Hepatocyte (in vitro differentiated cells): ENCODE measurements at regions not wholly inside any gene's neighbourhood (a gene's known extent, or its start where the extent isn't known, plus 50 kb on each side); places are given as distances from the start of the nearest gene placed in this dataset.
A peak's percentile ranks its signal among the peaks of the same experiment; 100 is the strongest.

Source experiments
- DNase-seq: peaks from one replicate; pipeline ENCODE4 v3.0.0-alpha.2; 2016; ENCODE audit warnings: low spot score
- H2AFZ ChIP-seq: fragments of 200-600 bp; sonication (generic); 2 replicates; pipeline ENCODE4 v1.6.0; 2016; ENCODE audit warnings: antibody characterized with exemption, mild to moderate bottlenecking
- H3K27ac ChIP-seq: fragments of 200-600 bp; sonication (generic); 2 replicates; pipeline ENCODE4 v1.5.1; 2016; ENCODE audit warnings: mild to moderate bottlenecking
- H3K27me3 ChIP-seq: fragments of 200-600 bp; sonication (generic); 2 replicates; pipeline ENCODE4 v1.6.1; 2016
- H3K36me3 ChIP-seq: fragments of 200-600 bp; sonication (generic); replicated peaks from 2 replicates; pipeline ENCODE4 v1.5.1; 2016; ENCODE audit warnings: low read depth; ENCODE audit not compliant: insufficient read depth
- H3K4me1 ChIP-seq: fragments of 200-600 bp; sonication (generic); 2 replicates; pipeline ENCODE4 v1.5.1; 2016; ENCODE audit warnings: mild to moderate bottlenecking, moderate library complexity; ENCODE audit not compliant: insufficient read depth
- H3K4me2 ChIP-seq: fragments of 200-600 bp; sonication (generic); 2 replicates; pipeline ENCODE4 v1.6.0; 2016
- H3K4me3 ChIP-seq: fragments of 200-600 bp; sonication (generic); 2 replicates; pipeline ENCODE4 v1.5.1; 2016; ENCODE audit warnings: mild to moderate bottlenecking
- H3K79me2 ChIP-seq: fragments of 200-600 bp; sonication (generic); 2 replicates; pipeline ENCODE4 v1.6.0; 2017; ENCODE audit warnings: mild to moderate bottlenecking
- H3K9me2 ChIP-seq: fragments of 200-600 bp; sonication (generic); replicated peaks from 2 replicates; pipeline ENCODE4 v1.6.0; 2017; ENCODE audit warnings: mild to moderate bottlenecking; ENCODE audit not compliant: insufficient read depth
- H3K9me3 ChIP-seq: fragments of 200-600 bp; sonication (generic); 2 replicates; pipeline ENCODE4 v1.5.1; 2016; ENCODE audit warnings: low read depth, mild to moderate bottlenecking
- H4K20me1 ChIP-seq: fragments of 200-600 bp; sonication (generic); 2 replicates; pipeline ENCODE4 v1.6.0; 2016; ENCODE audit warnings: mild to moderate bottlenecking; ENCODE audit not compliant: insufficient read depth, poor library complexity, severe bottlenecking
- EZH2 ChIP-seq: fragments of 200-600 bp; sonication (generic); IDR thresholded peaks from 2 replicates; pipeline ENCODE4 v1.6.1; 2016; ENCODE audit warnings: antibody characterized with exemption, mild to moderate bottlenecking, borderline replicate concordance
- EZH2phosphoT487 ChIP-seq: fragments of 200-600 bp; sonication (generic); IDR thresholded peaks from one replicate; pipeline ENCODE4 v1.6.1; 2018; ENCODE audit warnings: antibody characterized with exemption, mild to moderate bottlenecking, low read depth, moderate library complexity; ENCODE audit not compliant: unreplicated experiment, severe bottlenecking
- WGBS: methylation state at CpG from one replicate; pipeline ENCODE4 v1.1.6; 2016; ENCODE audit warnings: low lambda C conversion rate; ENCODE audit errors: missing lambda C conversion rate; 5-methylcytosine and 5-hydroxymethylcytosine counted together
- TF ChIP-seq, protein P1 (sequence below): fragments of 200-600 bp; sonication (generic); IDR thresholded peaks from 2 replicates; pipeline ENCODE4 v1.5.1; 2016; ENCODE audit warnings: antibody characterized with exemption, mild to moderate bottlenecking; ENCODE audit not compliant: poor library complexity

- Histone ChIP-seq H3K4me1 (peaks cover 4% of the 10 kb centered on the region), H3K27ac (no peak overlapping the region), H3K4me2 (no peak overlapping the region), H3K4me3 (no peak overlapping the region), H3K9me2 (no peaks in the 10 kb centered on the region), H3K27me3 (no peaks in the 10 kb centered on the region), H4K20me1 (no peaks in the 10 kb centered on the region), H3K9me3 (no peaks in the 10 kb centered on the region), H3K36me3 (no peaks in the 10 kb centered on the region), H3K79me2 (no peaks in the 10 kb centered on the region), H2AFZ (no peak overlapping the region)
- no peak for DNase-seq
- TF ChIP-seq EZH2: no peak
- no peak for TF ChIP-seq EZH2phosphoT487
- TF ChIP-seq, protein P1, sequence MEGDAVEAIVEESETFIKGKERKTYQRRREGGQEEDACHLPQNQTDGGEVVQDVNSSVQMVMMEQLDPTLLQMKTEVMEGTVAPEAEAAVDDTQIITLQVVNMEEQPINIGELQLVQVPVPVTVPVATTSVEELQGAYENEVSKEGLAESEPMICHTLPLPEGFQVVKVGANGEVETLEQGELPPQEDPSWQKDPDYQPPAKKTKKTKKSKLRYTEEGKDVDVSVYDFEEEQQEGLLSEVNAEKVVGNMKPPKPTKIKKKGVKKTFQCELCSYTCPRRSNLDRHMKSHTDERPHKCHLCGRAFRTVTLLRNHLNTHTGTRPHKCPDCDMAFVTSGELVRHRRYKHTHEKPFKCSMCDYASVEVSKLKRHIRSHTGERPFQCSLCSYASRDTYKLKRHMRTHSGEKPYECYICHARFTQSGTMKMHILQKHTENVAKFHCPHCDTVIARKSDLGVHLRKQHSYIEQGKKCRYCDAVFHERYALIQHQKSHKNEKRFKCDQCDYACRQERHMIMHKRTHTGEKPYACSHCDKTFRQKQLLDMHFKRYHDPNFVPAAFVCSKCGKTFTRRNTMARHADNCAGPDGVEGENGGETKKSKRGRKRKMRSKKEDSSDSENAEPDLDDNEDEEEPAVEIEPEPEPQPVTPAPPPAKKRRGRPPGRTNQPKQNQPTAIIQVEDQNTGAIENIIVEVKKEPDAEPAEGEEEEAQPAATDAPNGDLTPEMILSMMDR: no peak
Observed at GRCh38 chr1:96931136-96931535, 209.6 kb downstream of the PTBP2 start.

DNA sequence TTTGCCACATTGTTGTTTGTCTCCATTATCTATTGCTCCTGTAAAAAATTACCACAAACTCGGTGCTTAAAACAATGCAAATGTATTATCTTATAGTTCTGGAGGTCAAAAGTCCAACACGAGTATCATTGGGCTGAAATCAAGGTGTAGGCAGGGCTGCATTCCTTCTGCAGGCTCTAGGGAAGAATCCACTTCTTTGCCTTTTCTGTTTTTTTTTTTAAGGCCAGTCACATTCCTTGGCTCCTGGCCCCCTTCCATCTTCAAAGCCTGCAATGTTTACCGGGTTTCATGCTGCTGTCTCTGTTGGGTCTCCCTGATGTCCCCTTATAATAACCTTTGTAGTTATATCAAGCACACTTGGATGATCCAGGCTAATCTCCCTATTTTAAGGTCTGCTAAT, 212.7 kb downstream of the PTBP2 start:
- TF ChIP-seq EZH2phosphoT487 (no peak), EZH2 (no peak)
- TF ChIP-seq, protein P1: no peak
- Histone ChIP-seq H3K4me1 (peaks cover 4% of the 10 kb centered on the region), H3K36me3 (no peaks in the 10 kb centered on the region), H3K9me2 (no peaks in the 10 kb centered on the region), H3K27me3 (no peaks in the 10 kb centered on the region), H4K20me1 (no peaks in the 10 kb centered on the region), H3K4me3 (no peak overlapping the region), H3K9me3 (no peaks in the 10 kb centered on the region), H3K79me2 (no peaks in the 10 kb centered on the region), H3K4me2 (peak overlapping the region; percentile 44), H3K27ac (peak overlapping the region; percentile 15), H2AFZ (no peak overlapping the region)
- whole genome bisulfite sequencing: 38% methylated on average over 3 of the region's 3 CpGs
- DNase-seq: peak; percentile 5

- H3K36me3 ChIP-seq: no peaks in the 10 kb centered on the region
- no peaks in the 10 kb centered on the region for H3K79me2 ChIP-seq
- no peaks in the 10 kb centered on the region for H3K4me1 ChIP-seq
- TF ChIP-seq EZH2phosphoT487 (no peak), EZH2 (no peak)
- TF ChIP-seq, protein P1: no peak
- no peaks in the 10 kb centered on the region for H4K20me1 ChIP-seq
- no peak overlapping the region for H3K4me2 ChIP-seq
- WGBS: 76% methylated on average over 2 of the region's 2 CpGs
- no peak for DNase-seq
- no peaks in the 10 kb centered on the region for H3K9me3 ChIP-seq
- no peak overlapping the region for H2AFZ ChIP-seq
- no peaks in the 10 kb centered on the region for H3K27me3 ChIP-seq
- no peak overlapping the region for H3K27ac ChIP-seq
- H3K4me3 ChIP-seq: no peak overlapping the region
- no peaks in the 10 kb centered on the region for H3K9me2 ChIP-seq
Observed at GRCh38 chr1:96944432-96945092, 223.0 kb downstream of the PTBP2 start.
